GM23338 (cell line): ENCODE measurements at regions not wholly inside any gene's neighbourhood (a gene's known extent, or its start where the extent isn't known, plus 50 kb on each side); places are given as distances from the start of the nearest gene placed in this dataset.
A peak's percentile ranks its signal among the peaks of the same experiment; 100 is the strongest.

Source experiments
- ATAC-seq: fragments of 200-7000 bp; cut with Tn5 transposase; 3 replicates; pipeline ENCODE4 v1.9.1; 2020
- DNase-seq: peaks from one replicate; pipeline ENCODE4 v3.0.0-alpha.2; 2015; ENCODE audit warnings: low spot score
- H2AFZ ChIP-seq: fragments of 200-600 bp; sonication (generic); 2 replicates; pipeline ENCODE4 v1.8.0; 2016; ENCODE audit warnings: antibody characterized with exemption, mild to moderate bottlenecking, moderate library complexity
- H3F3A ChIP-seq: fragments of 200-600 bp; sonication (generic); replicated peaks from 2 replicates; pipeline ENCODE4 v1.8.0; 2017; ENCODE audit warnings: antibody characterized with exemption, mixed run types, low read depth
- H3K27ac ChIP-seq: fragments of 200-600 bp; sonication (generic); 2 replicates; pipeline ENCODE4 v1.6.1; 2016; ENCODE audit warnings: low read depth
- H3K27me3 ChIP-seq: fragments of 200-600 bp; sonication (generic); 2 replicates; pipeline ENCODE4 v1.8.0; 2016; ENCODE audit warnings: mild to moderate bottlenecking, mixed run types, moderate library complexity; ENCODE audit not compliant: insufficient read depth
- H3K36me3 ChIP-seq: fragments of 200-600 bp; sonication (generic); 2 replicates; pipeline ENCODE4 v1.8.0; 2016; ENCODE audit warnings: mild to moderate bottlenecking; ENCODE audit not compliant: insufficient read depth
- H3K4me1 ChIP-seq: fragments of 200-600 bp; sonication (generic); 2 replicates; pipeline ENCODE4 v1.8.0; 2016; ENCODE audit warnings: mild to moderate bottlenecking, moderate library complexity; ENCODE audit not compliant: insufficient read depth
- H3K4me2 ChIP-seq: fragments of 200-600 bp; sonication (generic); 2 replicates; pipeline ENCODE4 v1.7.1; 2017; ENCODE audit warnings: mixed run types
- H3K4me3 ChIP-seq: fragments of 200-600 bp; sonication (generic); 2 replicates; pipeline ENCODE4 v1.6.1; 2016; ENCODE audit warnings: mixed run types
- H3K79me2 ChIP-seq: fragments of 200-600 bp; sonication (generic); replicated peaks from 2 replicates; pipeline ENCODE4 v1.8.0; 2017; ENCODE audit warnings: mild to moderate bottlenecking; ENCODE audit not compliant: insufficient read depth
- H3K9me2 ChIP-seq: fragments of 200-600 bp; sonication (generic); 2 replicates; pipeline ENCODE4 v1.8.0; 2017; ENCODE audit not compliant: insufficient read depth
- H4K20me1 ChIP-seq: fragments of 200-600 bp; sonication (generic); replicated peaks from 2 replicates; pipeline ENCODE4 v1.8.0; 2017; ENCODE audit warnings: mild to moderate bottlenecking; ENCODE audit not compliant: insufficient read depth
- H3K27ac Mint-ChIP-seq: 2 replicates; pipeline ENCODE4 v1.8.0; 2020; ENCODE audit warnings: inconsistent platforms, mild to moderate bottlenecking, moderate library complexity, mixed read lengths
- H3K27me3 Mint-ChIP-seq: 3 replicates; pipeline ENCODE4 v1.8.0; 2022; ENCODE audit warnings: low read depth, mild to moderate bottlenecking, moderate library complexity, mixed read lengths, inconsistent platforms; ENCODE audit not compliant: insufficient read depth, poor library complexity
- H3K36me3 Mint-ChIP-seq: 3 replicates; pipeline ENCODE4 v1.8.0; 2021; ENCODE audit warnings: low read depth, mild to moderate bottlenecking, inconsistent platforms, moderate library complexity, mixed read lengths
- H3K4me1 Mint-ChIP-seq: 3 replicates; pipeline ENCODE4 v1.8.0; 2020; ENCODE audit warnings: mild to moderate bottlenecking, inconsistent platforms, mixed read lengths
- H3K4me3 Mint-ChIP-seq: 3 replicates; pipeline ENCODE4 v1.8.0; 2021; ENCODE audit warnings: moderate library complexity, mild to moderate bottlenecking, inconsistent platforms, mixed read lengths
- H3K9me3 Mint-ChIP-seq: 3 replicates; pipeline ENCODE4 v1.8.0; 2020; ENCODE audit warnings: moderate library complexity, mild to moderate bottlenecking, inconsistent platforms, mixed read lengths
- ETS1 ChIP-seq: IDR thresholded peaks from 2 replicates; pipeline ENCODE4 v1.6.1; 2016; ENCODE audit warnings: antibody characterized with exemption
- NANOG ChIP-seq: IDR thresholded peaks from 2 replicates; pipeline ENCODE4 v1.6.1; 2016; ENCODE audit warnings: antibody characterized with exemption, borderline replicate concordance
- POLR2AphosphoS5 ChIP-seq: IDR thresholded peaks from 2 replicates; pipeline ENCODE4 v1.6.1; 2016; ENCODE audit warnings: antibody characterized with exemption, low read depth
- REST ChIP-seq: IDR thresholded peaks from one replicate; pipeline ENCODE4 v1.6.1; 2018; ENCODE audit warnings: antibody characterized with exemption; ENCODE audit not compliant: unreplicated experiment
- STAT1 ChIP-seq: IDR thresholded peaks from one replicate; pipeline ENCODE4 v1.6.1; 2016; ENCODE audit warnings: antibody characterized with exemption; ENCODE audit not compliant: unreplicated experiment
- ZNF114 ChIP-seq: fragments of 250-450 bp; sonication (Bioruptor Pico); IDR thresholded peaks from 2 replicates; pipeline ENCODE4 v1.5.0; 2020; ENCODE audit warnings: mild to moderate bottlenecking, moderate library complexity
- TF ChIP-seq, protein P1 (sequence below), 2 experiments: fragments of 200-600 bp in 1 of 2; sonication (generic) in 1 of 2; conservative IDR thresholded peaks; 2 replicates each; pipeline versions ENCODE4 v1.5.1 to v1.6.1; 2016 to 2017; ENCODE audit warnings: antibody characterized with exemption in 2 of 2, low read depth in 2 of 2, mild to moderate bottlenecking in 2 of 2, moderate library complexity in 1 of 2

DNA sequence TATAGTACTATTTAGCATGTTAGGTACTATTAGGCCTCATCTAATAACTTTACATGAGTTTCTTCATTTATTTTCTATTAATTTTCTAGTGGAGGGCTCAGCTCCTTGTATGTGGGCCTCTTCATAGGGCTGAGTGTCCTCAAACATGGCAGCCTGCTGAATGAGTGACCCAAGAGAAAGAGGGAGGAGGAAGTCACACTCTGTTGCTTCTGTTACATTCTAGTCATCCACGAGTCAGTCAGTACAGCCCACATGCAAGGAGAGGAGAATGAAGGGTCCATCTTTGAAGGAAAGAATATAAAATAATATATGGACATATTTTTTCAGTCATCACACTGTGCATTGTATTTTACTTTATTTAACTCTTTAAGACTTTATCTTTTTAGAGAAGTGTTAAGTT is 66.6 kb upstream of the NR3C1 start (continued):
- no peak for TF ChIP-seq REST

- H3K79me2 ChIP-seq: no peaks in the 10 kb centered on the region
- no peak overlapping the region for H3K4me3 ChIP-seq
- no peaks in the 10 kb centered on the region for H3K36me3 Mint-ChIP-seq
- no peak overlapping the region for H3K4me2 ChIP-seq
- no peak overlapping the region for H3K27ac Mint-ChIP-seq
- H3K27me3 Mint-ChIP-seq: no peaks in the 10 kb centered on the region
- H3K4me1 ChIP-seq: no peaks in the 10 kb centered on the region
- no peak overlapping the region for H3K27ac ChIP-seq
- no peaks in the 10 kb centered on the region for H3K27me3 ChIP-seq
- no peak for DNase-seq
- ATAC-seq: no peak
- H3K4me1 Mint-ChIP-seq: no peaks in the 10 kb centered on the region
- H2AFZ ChIP-seq: 0 out of 2 replicates have a peak overlapping the region, but pooled peaks have one; percentile 19
- no peaks in the 10 kb centered on the region for H3F3A ChIP-seq
- H4K20me1 ChIP-seq: no peaks in the 10 kb centered on the region
- H3K4me3 Mint-ChIP-seq: no peak overlapping the region
- TF ChIP-seq POLR2AphosphoS5: no peak
- no peak for TF ChIP-seq ETS1
- no peak for TF ChIP-seq STAT1
- no peak for TF ChIP-seq REST
- no peaks in the 10 kb centered on the region for H3K36me3 ChIP-seq
- H3K9me2 ChIP-seq: peaks cover 5% of the 10 kb centered on the region; the same call in 1 of the 2 replicates
- H3K9me3 Mint-ChIP-seq: peaks cover 8% of the 10 kb centered on the region; the same call in 2 of the 3 replicates
These were observed 65.6 kb upstream of the NR3C1 start for GRCh38 chr5:143469125-143469524.

DNA sequence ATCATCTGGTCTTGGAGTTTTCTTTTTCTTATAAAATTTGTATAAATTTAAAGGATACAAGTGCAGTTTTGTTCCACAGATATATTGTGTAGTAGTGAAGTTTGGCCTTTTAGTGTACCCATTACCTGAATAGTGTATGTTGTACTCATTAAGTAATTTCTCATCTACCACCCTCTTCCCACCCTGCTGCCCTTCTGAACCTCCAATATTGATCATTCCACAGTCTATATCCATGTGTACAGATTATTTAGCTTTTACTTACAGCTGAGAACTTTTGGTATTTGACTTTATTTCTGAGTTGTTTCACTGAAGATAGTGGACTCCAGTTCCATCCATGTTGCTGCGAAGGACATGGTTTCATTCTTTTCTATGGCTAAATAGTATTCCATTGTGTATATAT is 63.1 kb upstream of the NR3C1 start:
- Histone ChIP-seq H3K4me3 (no peak overlapping the region), H3K4me2 (no peak overlapping the region), H3K9me2 (peaks cover 5% of the 10 kb centered on the region; the same call in 1 of the 2 replicates), H3K27me3 (no peaks in the 10 kb centered on the region), H3K79me2 (no peaks in the 10 kb centered on the region), H3K4me1 (no peaks in the 10 kb centered on the region), H3K36me3 (no peaks in the 10 kb centered on the region), H3K27ac (no peak overlapping the region), H2AFZ (no peak overlapping the region), H4K20me1 (no peaks in the 10 kb centered on the region), H3F3A (no peaks in the 10 kb centered on the region)
- Mint-ChIP-seq H3K27me3 (no peaks in the 10 kb centered on the region), H3K27ac (no peak overlapping the region), H3K4me1 (no peaks in the 10 kb centered on the region), H3K36me3 (no peaks in the 10 kb centered on the region), H3K4me3 (no peak overlapping the region), H3K9me3 (peaks cover 11% of the 10 kb centered on the region; the same call in 2 of the 3 replicates)
- ATAC-seq (no peak), DNase-seq (no peak)
- TF ChIP-seq, protein P1, sequence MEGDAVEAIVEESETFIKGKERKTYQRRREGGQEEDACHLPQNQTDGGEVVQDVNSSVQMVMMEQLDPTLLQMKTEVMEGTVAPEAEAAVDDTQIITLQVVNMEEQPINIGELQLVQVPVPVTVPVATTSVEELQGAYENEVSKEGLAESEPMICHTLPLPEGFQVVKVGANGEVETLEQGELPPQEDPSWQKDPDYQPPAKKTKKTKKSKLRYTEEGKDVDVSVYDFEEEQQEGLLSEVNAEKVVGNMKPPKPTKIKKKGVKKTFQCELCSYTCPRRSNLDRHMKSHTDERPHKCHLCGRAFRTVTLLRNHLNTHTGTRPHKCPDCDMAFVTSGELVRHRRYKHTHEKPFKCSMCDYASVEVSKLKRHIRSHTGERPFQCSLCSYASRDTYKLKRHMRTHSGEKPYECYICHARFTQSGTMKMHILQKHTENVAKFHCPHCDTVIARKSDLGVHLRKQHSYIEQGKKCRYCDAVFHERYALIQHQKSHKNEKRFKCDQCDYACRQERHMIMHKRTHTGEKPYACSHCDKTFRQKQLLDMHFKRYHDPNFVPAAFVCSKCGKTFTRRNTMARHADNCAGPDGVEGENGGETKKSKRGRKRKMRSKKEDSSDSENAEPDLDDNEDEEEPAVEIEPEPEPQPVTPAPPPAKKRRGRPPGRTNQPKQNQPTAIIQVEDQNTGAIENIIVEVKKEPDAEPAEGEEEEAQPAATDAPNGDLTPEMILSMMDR (conservative IDR thresholded peaks at IDR 0.05; ENCODE audit: low read depth in 2 of 2): no peak
- TF ChIP-seq ETS1 (no peak), ZNF114 (CRISPR knock-in tag) (no peak), NANOG (no peak), REST (no peak)
